ENCODE measurements at regions not wholly inside any gene's neighbourhood (a gene's known extent, or its start where the extent isn't known, plus 50 kb on each side); places are given as distances from the start of the nearest gene placed in this dataset.

GRCh38 chr4:124432500-124432899, 280.0 kb downstream of the ANKRD50 start:
- TF ChIP-seq EZH2phosphoT487 (IDR thresholded peaks at IDR 0.05; ENCODE audit: borderline replicate concordance, low read depth, low read length) = no peak
- no peak for TF ChIP-seq CTCF (conservative IDR thresholded peaks at IDR 0.05; ENCODE audit: low read length)

All from OCI-LY7 (cell line).